HEK293T (cell line): ENCODE measurements at regions not wholly inside any gene's neighbourhood (a gene's known extent, or its start where the extent isn't known, plus 50 kb on each side); places are given as distances from the start of the nearest gene placed in this dataset.

Experiments used
- CTCF ChIA-PET: fragments of 350-600 bp; formaldehyde crosslinking; extraction: SDS; loops from one replicate; lab custom pipeline; 2021; ENCODE audit warnings: antibody characterized with exemption, inconsistent platforms; lab: Yijun Ruan, JAX
- POLR2A ChIA-PET: fragments of 350-600 bp; formaldehyde crosslinking; extraction: SDS; loops from one replicate; lab custom pipeline; 2020; ENCODE audit warnings: antibody characterized with exemption, inconsistent platforms; lab: Yijun Ruan, JAX
- DNase-seq: peaks from one replicate; pipeline ENCODE4 v3.0.0; 2012; ENCODE audit warnings: mixed read lengths; ENCODE audit errors: extremely low spot score
- ARNT ChIP-seq: fragments of 450-650 bp; IDR thresholded peaks from 2 replicates; pipeline ENCODE4 v1.6.1; 2017; ENCODE audit warnings: mild to moderate bottlenecking
- BHLHE40 ChIP-seq: fragments of 450-650 bp; IDR thresholded peaks from 2 replicates; pipeline ENCODE4 v1.6.1; 2016; ENCODE audit warnings: mild to moderate bottlenecking, moderate library complexity, borderline replicate concordance
- CTBP1 ChIP-seq: fragments of 450-650 bp; IDR thresholded peaks from 2 replicates; pipeline ENCODE4 v1.6.1; 2016; ENCODE audit warnings: borderline replicate concordance
- ELF4 ChIP-seq: fragments of 450-650 bp; IDR thresholded peaks from 2 replicates; pipeline ENCODE4 v1.6.1; 2017; ENCODE audit warnings: antibody characterized with exemption
- FOXA1 ChIP-seq: fragments of 450-650 bp; IDR thresholded peaks from 2 replicates; pipeline ENCODE4 v1.6.1; 2016; ENCODE audit warnings: mild to moderate bottlenecking
- FOXK2 ChIP-seq: fragments of 450-650 bp; IDR thresholded peaks from 2 replicates; pipeline ENCODE4 v1.6.1; 2016; ENCODE audit warnings: mild to moderate bottlenecking
- FOXM1 ChIP-seq: fragments of 450-650 bp; IDR thresholded peaks from 2 replicates; pipeline ENCODE4 v1.6.1; 2017; ENCODE audit warnings: mild to moderate bottlenecking, borderline replicate concordance
- HDGF ChIP-seq: fragments of 450-650 bp; IDR thresholded peaks from 2 replicates; pipeline ENCODE4 v1.6.1; 2017; ENCODE audit warnings: antibody characterized with exemption, borderline replicate concordance
- L3MBTL2 ChIP-seq: fragments of 450-650 bp; conservative IDR thresholded peaks from 2 replicates; pipeline ENCODE4 v1.6.1; 2016; ENCODE audit warnings: mild to moderate bottlenecking
- LEF1 ChIP-seq: fragments of 450-650 bp; IDR thresholded peaks from 2 replicates; pipeline ENCODE4 v1.6.1; 2017; ENCODE audit warnings: mild to moderate bottlenecking, borderline replicate concordance
- NFRKB ChIP-seq: fragments of 450-650 bp; IDR thresholded peaks from 2 replicates; pipeline ENCODE4 v1.6.1; 2016; ENCODE audit warnings: mild to moderate bottlenecking, moderate library complexity
- SP1 ChIP-seq: fragments of 450-650 bp; IDR thresholded peaks from 2 replicates; pipeline ENCODE4 v1.6.1; 2017
- SUZ12 ChIP-seq: fragments of 450-650 bp; IDR thresholded peaks from 2 replicates; pipeline ENCODE4 v1.6.1; 2016; ENCODE audit warnings: mild to moderate bottlenecking
- TARDBP ChIP-seq: fragments of 450-650 bp; IDR thresholded peaks from 2 replicates; pipeline ENCODE4 v1.6.1; 2016
- ZNF384 ChIP-seq: fragments of 450-650 bp; IDR thresholded peaks from 2 replicates; pipeline ENCODE4 v1.6.1; 2016
- TF ChIP-seq, protein P1 (sequence below): fragments of 450-650 bp; IDR thresholded peaks from 2 replicates; pipeline ENCODE4 v1.6.1; 2016

DNA sequence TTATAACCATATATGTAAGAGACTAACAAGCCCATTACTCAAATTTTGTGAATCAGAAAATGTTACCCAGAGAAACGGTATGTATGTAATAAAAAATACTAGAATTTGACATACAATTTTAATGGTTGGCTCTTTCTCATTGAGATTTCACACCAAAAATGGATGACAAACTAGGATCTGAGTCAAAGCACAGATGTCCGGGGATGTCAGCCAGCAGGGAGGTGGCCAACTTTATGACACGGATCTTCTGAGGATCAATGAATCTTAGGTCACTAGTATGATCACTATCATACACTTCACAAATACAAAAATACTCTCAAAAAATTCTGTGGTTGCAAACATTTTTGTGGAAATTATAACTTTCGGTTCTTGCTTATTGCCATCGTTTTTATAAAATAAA is 173.5 kb upstream of the NFE2L3 start:
- CTCF ChIA-PET = no interaction called here
- POLR2A ChIA-PET = no interaction called here
- no peak for DNase-seq
- TF ChIP-seq SP1 (no peak), NFRKB (no peak), TARDBP (no peak), LEF1 (no peak), CTBP1 (no peak), ARNT (no peak), FOXM1 (no peak), SUZ12 (no peak), L3MBTL2 (no peak), ELF4 (no peak), HDGF (no peak), FOXK2 (no peak)
- TF ChIP-seq, protein P1, sequence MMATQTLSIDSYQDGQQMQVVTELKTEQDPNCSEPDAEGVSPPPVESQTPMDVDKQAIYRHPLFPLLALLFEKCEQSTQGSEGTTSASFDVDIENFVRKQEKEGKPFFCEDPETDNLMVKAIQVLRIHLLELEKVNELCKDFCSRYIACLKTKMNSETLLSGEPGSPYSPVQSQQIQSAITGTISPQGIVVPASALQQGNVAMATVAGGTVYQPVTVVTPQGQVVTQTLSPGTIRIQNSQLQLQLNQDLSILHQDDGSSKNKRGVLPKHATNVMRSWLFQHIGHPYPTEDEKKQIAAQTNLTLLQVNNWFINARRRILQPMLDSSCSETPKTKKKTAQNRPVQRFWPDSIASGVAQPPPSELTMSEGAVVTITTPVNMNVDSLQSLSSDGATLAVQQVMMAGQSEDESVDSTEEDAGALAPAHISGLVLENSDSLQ = no peak

DNA sequence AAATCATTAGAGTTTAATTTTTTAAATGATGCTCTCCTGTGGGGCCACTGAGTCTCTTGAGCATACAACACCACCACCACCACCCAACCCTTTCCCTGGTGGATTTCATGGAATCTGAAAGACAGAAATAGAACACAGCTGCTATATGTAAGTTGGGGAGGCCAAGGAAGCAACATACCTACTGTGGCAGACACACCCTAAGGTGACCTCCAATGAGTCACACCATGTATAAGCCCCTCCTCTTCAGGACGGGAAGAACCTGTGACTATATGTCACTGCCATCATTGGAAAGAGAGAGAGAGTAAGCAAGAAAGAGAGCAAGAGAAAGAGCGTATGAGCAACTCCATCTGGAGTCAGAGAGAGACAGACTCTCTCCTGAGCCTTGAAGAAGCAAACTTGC is 172.4 kb upstream of the NFE2L3 start:
- CTCF ChIA-PET = no interaction called here
- POLR2A ChIA-PET = no interaction called here
- no peak for DNase-seq
- TF ChIP-seq LEF1 = no peak
- no peak for TF ChIP-seq FOXM1
- TF ChIP-seq FOXA1 = no peak
- TF ChIP-seq L3MBTL2 = no peak
- TF ChIP-seq ZNF384 = no peak

DNA sequence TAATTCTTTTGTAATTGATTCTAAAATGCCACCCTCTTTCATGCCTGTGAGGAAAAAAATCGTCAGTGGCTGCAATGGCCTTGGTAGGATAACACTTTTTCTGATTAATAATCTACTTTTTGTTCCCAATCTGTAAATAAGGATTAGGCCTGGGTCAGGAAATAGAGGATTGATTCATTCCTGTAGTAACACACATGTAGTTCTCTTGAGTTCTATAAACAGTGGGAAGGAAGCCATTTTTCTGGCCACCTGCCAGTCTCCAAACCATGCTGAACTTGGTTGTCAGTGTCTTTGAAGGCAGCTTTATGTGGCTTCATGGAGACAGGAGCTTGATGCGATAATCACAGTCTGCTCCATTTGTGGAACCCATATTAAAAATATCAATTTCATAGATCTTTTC is 169.3 kb upstream of the NFE2L3 start:
- no peak for DNase-seq
- ChIA-PET POLR2A (no interaction called here), CTCF (no interaction called here)
- TF ChIP-seq, protein P1 = no peak
- TF ChIP-seq CTBP1 = no peak
- TF ChIP-seq ZNF384 = no peak
- TF ChIP-seq HDGF = no peak
- TF ChIP-seq FOXK2 = no peak
- TF ChIP-seq FOXA1 = no peak
- TF ChIP-seq BHLHE40 = no peak
- no peak for TF ChIP-seq SUZ12
- TF ChIP-seq L3MBTL2 = no peak
- TF ChIP-seq NFRKB = no peak
- no peak for TF ChIP-seq LEF1
- TF ChIP-seq ELF4 = no peak
- TF ChIP-seq TARDBP = no peak

DNA sequence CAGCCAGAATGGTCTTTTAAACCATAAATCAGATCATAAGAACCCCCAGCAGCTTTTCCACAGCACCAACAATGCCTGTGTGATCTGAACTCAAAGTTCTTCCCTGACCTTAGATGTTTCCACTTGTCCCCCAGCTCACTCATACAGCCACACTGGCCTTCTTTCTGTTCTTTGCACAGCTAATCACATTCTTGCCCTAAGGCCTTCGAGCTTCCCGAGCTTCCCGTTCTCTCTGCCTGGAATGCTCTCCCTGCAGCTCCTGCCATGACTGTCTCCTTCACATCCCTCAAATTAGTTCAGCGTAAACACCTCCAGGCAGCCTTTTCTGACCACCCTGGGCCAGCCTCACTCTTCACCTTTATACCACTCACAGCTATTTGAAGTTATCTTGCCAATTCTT is 166.8 kb upstream of the NFE2L3 start:
- POLR2A ChIA-PET = no interaction called here
- DNase-seq = no peak
- CTCF ChIA-PET = no interaction called here
- TF ChIP-seq, protein P1 = no peak
- TF ChIP-seq ZNF384 (no peak), FOXM1 (no peak), FOXA1 (no peak), ARNT (no peak), BHLHE40 (no peak), SUZ12 (no peak)

DNA sequence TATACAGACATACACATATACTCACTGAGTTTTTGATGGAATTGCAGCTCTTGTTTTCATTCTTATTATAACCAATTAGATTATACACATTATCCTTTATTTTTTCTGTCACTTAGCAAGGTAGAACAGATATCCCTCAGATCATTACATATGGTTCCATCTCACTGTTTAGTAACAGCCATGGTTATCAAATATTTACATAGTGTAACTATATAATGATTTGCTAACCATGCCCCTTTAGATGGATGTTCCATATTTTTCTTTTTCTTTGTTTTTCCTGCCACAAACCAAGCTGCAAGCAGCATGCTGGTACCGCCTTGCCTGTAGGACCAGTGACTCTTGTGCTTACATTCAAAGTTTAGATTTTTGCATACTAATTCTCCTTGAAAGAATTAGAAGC is 163.4 kb upstream of the NFE2L3 start:
- TF ChIP-seq ZNF384 (no peak), FOXK2 (no peak), HDGF (no peak), TARDBP (no peak), LEF1 (no peak), BHLHE40 (no peak), FOXA1 (no peak), CTBP1 (no peak), ARNT (no peak), L3MBTL2 (no peak), NFRKB (no peak), ELF4 (no peak), SP1 (no peak), FOXM1 (no peak), SUZ12 (no peak)
- TF ChIP-seq, protein P1 = no peak
- POLR2A ChIA-PET = interaction anchor here (0.9 kb wide), 1 partner anchor 20 kb away, joined by 3 read pairs; no protein-coding TSS in a partner anchor
- DNase-seq = no peak
- CTCF ChIA-PET = no interaction called here

DNA sequence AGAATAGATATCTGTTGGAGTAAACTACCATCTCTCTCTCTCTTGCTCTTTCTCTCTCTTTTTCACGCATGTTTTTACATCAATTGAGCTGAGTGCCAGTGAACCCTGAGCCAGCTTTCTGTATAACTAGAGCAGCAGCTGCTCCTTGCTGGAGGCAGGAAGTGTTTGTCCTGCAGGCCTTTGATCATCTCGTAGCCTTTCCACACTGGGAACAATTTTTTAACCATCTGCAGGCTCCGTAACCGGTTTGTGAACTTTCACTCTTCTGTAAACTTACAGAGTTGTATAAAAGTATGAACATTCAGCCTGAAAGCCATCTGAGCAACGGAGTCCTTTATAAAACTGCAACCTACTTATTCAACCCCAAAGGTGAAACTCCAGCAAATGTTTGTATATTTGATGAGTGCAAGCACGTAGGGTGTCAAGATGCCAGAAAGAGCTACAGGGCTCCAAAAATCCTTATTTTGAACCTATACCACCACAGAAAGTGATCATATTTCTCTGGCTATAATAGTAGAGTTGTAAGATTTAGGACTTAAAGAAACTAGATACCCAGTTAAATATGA is 162.8 kb upstream of the NFE2L3 start:
- ChIA-PET CTCF (no interaction called here), POLR2A (interaction anchor here (0.9 kb wide), 1 partner anchor 21 kb away, joined by 3 read pairs; no protein-coding TSS in a partner anchor)
- no peak for DNase-seq
- TF ChIP-seq, protein P1 = no peak
- no peak for TF ChIP-seq TARDBP
- no peak for TF ChIP-seq ELF4
- no peak for TF ChIP-seq NFRKB
- no peak for TF ChIP-seq LEF1
- no peak for TF ChIP-seq FOXA1
- TF ChIP-seq SUZ12 = no peak
